H1 (cell line): ENCODE measurements at regions not wholly inside any gene's neighbourhood (a gene's known extent, or its start where the extent isn't known, plus 50 kb on each side); places are given as distances from the start of the nearest gene placed in this dataset.

ENCODE experiments used
- CBX8 ChIP-seq: fragments of 300-800, 300-1000 bp; sonication (generic); IDR thresholded peaks from 2 replicates; pipeline ENCODE4 v1.7.1; 2016; ENCODE audit warnings: low read depth, low read length, borderline replicate concordance
- CHD2 ChIP-seq: IDR thresholded peaks from 2 replicates; pipeline ENCODE4 v1.6.1; 2012; ENCODE audit warnings: low read length, improper control_type of control experiment
- EGR1 ChIP-seq: IDR thresholded peaks from 2 replicates; pipeline ENCODE4 v1.6.1; 2011; ENCODE audit warnings: low read depth, low read length, borderline replicate concordance
- GTF2F1 ChIP-seq: IDR thresholded peaks from 2 replicates; pipeline ENCODE4 v1.6.1; 2012; ENCODE audit warnings: low read depth, low read length, improper control_type of control experiment, borderline replicate concordance
- JUND ChIP-seq: IDR thresholded peaks from 2 replicates; pipeline ENCODE4 v1.6.1; 2011; ENCODE audit warnings: mild to moderate bottlenecking, improper control_type of control experiment, low read length
- POLR2A ChIP-seq, 2 experiments: IDR thresholded peaks; 1 replicate in 1 of 2; 2 replicates in 1 of 2; pipeline ENCODE4 v1.6.1; 2011; ENCODE audit warnings: low read depth in 2 of 2, low read length in 2 of 2, mild to moderate bottlenecking in 2 of 2; ENCODE audit errors: control extremely low read depth in 1 of 2
- RAD21 ChIP-seq, 2 experiments: IDR thresholded peaks in 1 of 2; conservative IDR thresholded peaks in 1 of 2; 2 replicates each; pipeline ENCODE4 v1.6.1; 2011; ENCODE audit warnings: low read depth in 2 of 2, low read length in 2 of 2, improper control_type of control experiment in 1 of 2, inconsistent platforms in 1 of 2, mild to moderate bottlenecking in 1 of 2, moderate library complexity in 1 of 2
- SIN3A ChIP-seq, 2 experiments: IDR thresholded peaks in 1 of 2; conservative IDR thresholded peaks in 1 of 2; 2 replicates each; pipeline ENCODE4 v1.6.1; 2011 to 2012; ENCODE audit warnings: low read length in 2 of 2, improper control_type of control experiment in 1 of 2, low read depth in 1 of 2, mild to moderate bottlenecking in 1 of 2
- SUZ12 ChIP-seq: fragments of 200-600 bp; sonication (generic); IDR thresholded peaks from 2 replicates; pipeline ENCODE4 v1.6.1; 2012; ENCODE audit warnings: mild to moderate bottlenecking, inconsistent platforms, low read length, moderate library complexity, mixed read lengths
- TF ChIP-seq, protein P1 (sequence below): fragments of 300-600 bp; sonication (generic); IDR thresholded peaks from 2 replicates; pipeline ENCODE4 v1.7.1; 2012; ENCODE audit warnings: low read length, moderate library complexity, mild to moderate bottlenecking, inconsistent platforms; ENCODE audit not compliant: insufficient replicate concordance
- TF ChIP-seq, protein P2 (sequence below): IDR thresholded peaks from 2 replicates; pipeline ENCODE4 v1.6.1; 2012; ENCODE audit warnings: inconsistent platforms

DNA sequence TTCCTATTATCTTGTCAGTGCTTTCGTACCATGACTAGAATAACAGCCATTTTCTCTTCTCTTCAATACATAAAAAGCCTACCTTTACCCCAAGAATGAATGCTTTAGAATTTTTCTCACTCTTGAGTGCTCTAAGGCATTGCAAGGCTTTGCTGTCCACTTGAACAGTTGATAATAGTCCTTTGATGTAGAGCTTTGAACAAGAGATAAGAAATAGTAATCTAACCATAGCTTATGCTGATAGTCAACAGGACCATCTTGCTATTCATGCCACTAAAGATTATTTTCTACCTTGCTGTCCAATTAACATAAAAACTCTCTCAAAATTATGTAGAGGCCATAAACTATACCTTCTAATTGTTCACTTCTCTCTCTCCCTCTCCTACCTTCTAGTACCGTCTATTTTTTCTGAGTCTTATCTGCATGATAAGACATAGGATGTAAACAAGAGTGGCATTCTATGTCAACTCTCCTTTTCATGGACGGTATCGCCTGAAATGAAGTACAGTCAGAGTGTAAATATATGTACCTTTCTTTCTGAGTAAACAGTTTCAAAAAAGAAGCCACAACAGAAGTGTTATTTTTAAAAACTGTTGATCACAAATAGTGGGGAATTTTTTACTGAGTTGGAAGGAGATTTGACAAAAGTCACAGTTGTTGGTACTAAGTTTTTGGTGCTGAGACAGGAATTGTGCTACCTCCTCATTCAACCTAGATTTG lies 297.9 kb downstream of the NDFIP2 start (continued):
- TF ChIP-seq, protein P1, sequence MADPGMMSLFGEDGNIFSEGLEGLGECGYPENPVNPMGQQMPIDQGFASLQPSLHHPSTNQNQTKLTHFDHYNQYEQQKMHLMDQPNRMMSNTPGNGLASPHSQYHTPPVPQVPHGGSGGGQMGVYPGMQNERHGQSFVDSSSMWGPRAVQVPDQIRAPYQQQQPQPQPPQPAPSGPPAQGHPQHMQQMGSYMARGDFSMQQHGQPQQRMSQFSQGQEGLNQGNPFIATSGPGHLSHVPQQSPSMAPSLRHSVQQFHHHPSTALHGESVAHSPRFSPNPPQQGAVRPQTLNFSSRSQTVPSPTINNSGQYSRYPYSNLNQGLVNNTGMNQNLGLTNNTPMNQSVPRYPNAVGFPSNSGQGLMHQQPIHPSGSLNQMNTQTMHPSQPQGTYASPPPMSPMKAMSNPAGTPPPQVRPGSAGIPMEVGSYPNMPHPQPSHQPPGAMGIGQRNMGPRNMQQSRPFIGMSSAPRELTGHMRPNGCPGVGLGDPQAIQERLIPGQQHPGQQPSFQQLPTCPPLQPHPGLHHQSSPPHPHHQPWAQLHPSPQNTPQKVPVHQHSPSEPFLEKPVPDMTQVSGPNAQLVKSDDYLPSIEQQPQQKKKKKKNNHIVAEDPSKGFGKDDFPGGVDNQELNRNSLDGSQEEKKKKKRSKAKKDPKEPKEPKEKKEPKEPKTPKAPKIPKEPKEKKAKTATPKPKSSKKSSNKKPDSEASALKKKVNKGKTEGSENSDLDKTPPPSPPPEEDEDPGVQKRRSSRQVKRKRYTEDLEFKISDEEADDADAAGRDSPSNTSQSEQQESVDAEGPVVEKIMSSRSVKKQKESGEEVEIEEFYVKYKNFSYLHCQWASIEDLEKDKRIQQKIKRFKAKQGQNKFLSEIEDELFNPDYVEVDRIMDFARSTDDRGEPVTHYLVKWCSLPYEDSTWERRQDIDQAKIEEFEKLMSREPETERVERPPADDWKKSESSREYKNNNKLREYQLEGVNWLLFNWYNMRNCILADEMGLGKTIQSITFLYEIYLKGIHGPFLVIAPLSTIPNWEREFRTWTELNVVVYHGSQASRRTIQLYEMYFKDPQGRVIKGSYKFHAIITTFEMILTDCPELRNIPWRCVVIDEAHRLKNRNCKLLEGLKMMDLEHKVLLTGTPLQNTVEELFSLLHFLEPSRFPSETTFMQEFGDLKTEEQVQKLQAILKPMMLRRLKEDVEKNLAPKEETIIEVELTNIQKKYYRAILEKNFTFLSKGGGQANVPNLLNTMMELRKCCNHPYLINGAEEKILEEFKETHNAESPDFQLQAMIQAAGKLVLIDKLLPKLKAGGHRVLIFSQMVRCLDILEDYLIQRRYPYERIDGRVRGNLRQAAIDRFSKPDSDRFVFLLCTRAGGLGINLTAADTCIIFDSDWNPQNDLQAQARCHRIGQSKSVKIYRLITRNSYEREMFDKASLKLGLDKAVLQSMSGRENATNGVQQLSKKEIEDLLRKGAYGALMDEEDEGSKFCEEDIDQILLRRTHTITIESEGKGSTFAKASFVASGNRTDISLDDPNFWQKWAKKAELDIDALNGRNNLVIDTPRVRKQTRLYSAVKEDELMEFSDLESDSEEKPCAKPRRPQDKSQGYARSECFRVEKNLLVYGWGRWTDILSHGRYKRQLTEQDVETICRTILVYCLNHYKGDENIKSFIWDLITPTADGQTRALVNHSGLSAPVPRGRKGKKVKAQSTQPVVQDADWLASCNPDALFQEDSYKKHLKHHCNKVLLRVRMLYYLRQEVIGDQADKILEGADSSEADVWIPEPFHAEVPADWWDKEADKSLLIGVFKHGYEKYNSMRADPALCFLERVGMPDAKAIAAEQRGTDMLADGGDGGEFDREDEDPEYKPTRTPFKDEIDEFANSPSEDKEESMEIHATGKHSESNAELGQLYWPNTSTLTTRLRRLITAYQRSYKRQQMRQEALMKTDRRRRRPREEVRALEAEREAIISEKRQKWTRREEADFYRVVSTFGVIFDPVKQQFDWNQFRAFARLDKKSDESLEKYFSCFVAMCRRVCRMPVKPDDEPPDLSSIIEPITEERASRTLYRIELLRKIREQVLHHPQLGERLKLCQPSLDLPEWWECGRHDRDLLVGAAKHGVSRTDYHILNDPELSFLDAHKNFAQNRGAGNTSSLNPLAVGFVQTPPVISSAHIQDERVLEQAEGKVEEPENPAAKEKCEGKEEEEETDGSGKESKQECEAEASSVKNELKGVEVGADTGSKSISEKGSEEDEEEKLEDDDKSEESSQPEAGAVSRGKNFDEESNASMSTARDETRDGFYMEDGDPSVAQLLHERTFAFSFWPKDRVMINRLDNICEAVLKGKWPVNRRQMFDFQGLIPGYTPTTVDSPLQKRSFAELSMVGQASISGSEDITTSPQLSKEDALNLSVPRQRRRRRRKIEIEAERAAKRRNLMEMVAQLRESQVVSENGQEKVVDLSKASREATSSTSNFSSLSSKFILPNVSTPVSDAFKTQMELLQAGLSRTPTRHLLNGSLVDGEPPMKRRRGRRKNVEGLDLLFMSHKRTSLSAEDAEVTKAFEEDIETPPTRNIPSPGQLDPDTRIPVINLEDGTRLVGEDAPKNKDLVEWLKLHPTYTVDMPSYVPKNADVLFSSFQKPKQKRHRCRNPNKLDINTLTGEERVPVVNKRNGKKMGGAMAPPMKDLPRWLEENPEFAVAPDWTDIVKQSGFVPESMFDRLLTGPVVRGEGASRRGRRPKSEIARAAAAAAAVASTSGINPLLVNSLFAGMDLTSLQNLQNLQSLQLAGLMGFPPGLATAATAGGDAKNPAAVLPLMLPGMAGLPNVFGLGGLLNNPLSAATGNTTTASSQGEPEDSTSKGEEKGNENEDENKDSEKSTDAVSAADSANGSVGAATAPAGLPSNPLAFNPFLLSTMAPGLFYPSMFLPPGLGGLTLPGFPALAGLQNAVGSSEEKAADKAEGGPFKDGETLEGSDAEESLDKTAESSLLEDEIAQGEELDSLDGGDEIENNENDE, result no peak
- no peak for TF ChIP-seq SUZ12
- TF ChIP-seq CHD2, result no peak
- TF ChIP-seq GTF2F1, result no peak
- TF ChIP-seq CBX8, result no peak
- TF ChIP-seq RAD21 (IDR thresholded peaks at IDR 0.05 in 1 of 2, conservative IDR thresholded peaks at IDR 0.05 in 1 of 2; ENCODE audit: low read depth in 2 of 2, low read length in 2 of 2), result no peak
- TF ChIP-seq SIN3A (conservative IDR thresholded peaks at IDR 0.05 in 1 of 2, IDR thresholded peaks at IDR 0.05 in 1 of 2; ENCODE audit: low read depth in 1 of 2, low read length in 2 of 2), result no peak
- TF ChIP-seq JUND, result no peak
- TF ChIP-seq POLR2A (IDR thresholded peaks at IDR 0.05; ENCODE audit: control extremely low read depth in 1 of 2, low read depth in 2 of 2, low read length in 2 of 2), result no peak
- TF ChIP-seq, protein P2, sequence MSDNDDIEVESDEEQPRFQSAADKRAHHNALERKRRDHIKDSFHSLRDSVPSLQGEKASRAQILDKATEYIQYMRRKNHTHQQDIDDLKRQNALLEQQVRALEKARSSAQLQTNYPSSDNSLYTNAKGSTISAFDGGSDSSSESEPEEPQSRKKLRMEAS, result no peak
- no peak for TF ChIP-seq EGR1
